K562 (cell line): ENCODE measurements at regions not wholly inside any gene's neighbourhood (a gene's known extent, or its start where the extent isn't known, plus 50 kb on each side); places are given as distances from the start of the nearest gene placed in this dataset.

Source experiments
- ATAC-seq: fragments of 200-7000 bp; cut with Tn5 transposase; 3 replicates; pipeline ENCODE4 v1.9.1; 2020; ENCODE audit warnings: moderate library complexity
- BruUV-seq: library from RNA; stranded (reverse); fragments of 400-500 nt; replicated peaks from 2 replicates; lab custom pipeline; 2021; lab: Mats Ljungman, UMichigan
- CTCF ChIA-PET: fragments of 300-600 bp; formaldehyde crosslinking; extraction: SDS; loops from one replicate; lab custom pipeline; 2021; ENCODE audit warnings: low intra/inter-chr PET ratio; lab: Yijun Ruan, JAX
- POLR2A ChIA-PET: fragments of 300-600, 350-650 bp; sonication (Branson Sonifier 250); formaldehyde crosslinking; extraction: SDS; loops from one replicate; lab custom pipeline; 2021; ENCODE audit warnings: antibody characterized with exemption, inconsistent platforms; lab: Yijun Ruan, JAX
- DNase-seq, 4 experiments: peaks; one replicate each; pipeline versions ENCODE4 v3.0.0 to v3.0.0-alpha.2; 2011 to 2018; ENCODE audit warnings: low spot score in 3 of 4, mixed read lengths in 3 of 4; ENCODE audit errors: extremely low read depth in 1 of 4
- FAIRE-seq: peaks from 2 replicates; lab custom pipeline; 2011; peaks lifted over from hg19 to GRCh38; lab: Jason Lieb, UNC
- H2AFZ ChIP-seq: 2 replicates; pipeline ENCODE4 v1.6.0; 2011; ENCODE audit warnings: low read depth, low read length, control low read depth, inconsistent platforms
- H3K27ac ChIP-seq: fragments of 200-600 bp; 3 replicates; pipeline ENCODE4 v1.8.0; 2011; ENCODE audit warnings: low read depth, mild to moderate bottlenecking, control low read depth, inconsistent platforms, low read length, moderate library complexity, mixed read lengths; ENCODE audit errors: extremely low read depth
- H3K27me3 ChIP-seq, 2 experiments: fragments of 300-600 bp in 1 of 2; 2 replicates in 1 of 2; 3 replicates in 1 of 2; pipeline versions ENCODE4 v1.6.0 to v1.8.0; 2011; ENCODE audit warnings: inconsistent platforms in 2 of 2, low read length in 2 of 2, mild to moderate bottlenecking in 1 of 2, mixed read lengths in 1 of 2, moderate library complexity in 1 of 2; ENCODE audit not compliant: control insufficient read depth in 2 of 2, insufficient read depth in 2 of 2
- H3K36me3 ChIP-seq: fragments of 300-600 bp; 3 replicates; pipeline ENCODE4 v1.8.0; 2011; ENCODE audit warnings: mild to moderate bottlenecking, low read length, inconsistent platforms; ENCODE audit not compliant: control insufficient read depth, insufficient read depth
- H3K4me1 ChIP-seq, 2 experiments: fragments of 200-600 bp in 1 of 2; replicated peaks in 1 of 2; 2 replicates in 1 of 2; 3 replicates in 1 of 2; pipeline versions ENCODE4 v1.5.1 to v1.8.0; 2011; ENCODE audit warnings: inconsistent platforms in 2 of 2, low read length in 2 of 2, mild to moderate bottlenecking in 1 of 2, mixed read lengths in 1 of 2, moderate library complexity in 1 of 2; ENCODE audit not compliant: control insufficient read depth in 2 of 2, insufficient read depth in 2 of 2
- H3K4me2 ChIP-seq: 2 replicates; pipeline ENCODE4 v1.6.1; 2011; ENCODE audit warnings: low read length, control low read depth, inconsistent platforms, mixed read lengths; ENCODE audit not compliant: insufficient read depth
- H3K4me3 ChIP-seq: fragments of 200-600 bp; sonication (generic), shearing (Covaris generic); 2 replicates; pipeline ENCODE4 v1.5.1; 2016; ENCODE audit warnings: control low read depth, inconsistent platforms
- H3K79me2 ChIP-seq: fragments of 200-600 bp; 3 replicates; pipeline ENCODE4 v1.8.0; 2011; ENCODE audit warnings: low read length, inconsistent platforms; ENCODE audit not compliant: control insufficient read depth, insufficient read depth
- H3K9ac ChIP-seq, 2 experiments: 2 replicates each; pipeline versions ENCODE4 v1.6.0 to v1.6.1; 2011; ENCODE audit warnings: low read depth in 2 of 2, low read length in 2 of 2, control low read depth in 1 of 2, inconsistent platforms in 1 of 2, mild to moderate bottlenecking in 1 of 2, mixed read lengths in 1 of 2; ENCODE audit not compliant: insufficient read depth in 1 of 2
- H3K9me1 ChIP-seq: one replicate; pipeline ENCODE4 v1.6.0; 2011; ENCODE audit warnings: inconsistent platforms, mild to moderate bottlenecking, low read length, moderate library complexity; ENCODE audit not compliant: control insufficient read depth, insufficient read depth
- H3K9me3 ChIP-seq: replicated peaks from 2 replicates; pipeline ENCODE4 v1.5.1; 2011; ENCODE audit warnings: low read depth, low read length, inconsistent platforms; ENCODE audit not compliant: control insufficient read depth, insufficient read depth
- H4K20me1 ChIP-seq: replicated peaks from 2 replicates; pipeline ENCODE4 v1.6.1; 2011; ENCODE audit warnings: low read length, inconsistent platforms, mixed read lengths; ENCODE audit not compliant: control insufficient read depth, insufficient read depth
- CEBPG ChIP-seq, 3 experiments: fragments of 200-800 bp in 1 of 3; sonication (Bioruptor generic) in 1 of 3; sonication (generic) in 1 of 3; formaldehyde crosslinking in 1 of 3; IDR thresholded peaks in 2 of 3; conservative IDR thresholded peaks in 1 of 3; 2 replicates each; pipeline versions ENCODE4 v1.6.1 to v1.8.0; 2016 to 2022; ENCODE audit warnings: missing compliant biosample characterization in 2 of 3, missing genetic modification characterization in 2 of 3, mild to moderate bottlenecking in 1 of 3, missing genetic modification reagents in 1 of 3
- CHCHD3 ChIP-seq: fragments of 250-450 bp; sonication (Bioruptor Pico); IDR thresholded peaks from 2 replicates; pipeline ENCODE4 v2.1.2; 2022; ENCODE audit warnings: mild to moderate bottlenecking
- FOS ChIP-seq: IDR thresholded peaks from 3 replicates; pipeline ENCODE4 v1.6.1; 2011; ENCODE audit not compliant: insufficient read length; ENCODE audit errors: extremely low read depth
- NFE2L1 ChIP-seq: fragments of 450-650 bp; IDR thresholded peaks from 2 replicates; pipeline ENCODE4 v1.6.1; 2016; ENCODE audit warnings: missing genetic modification characterization, low read depth, mild to moderate bottlenecking, missing compliant biosample characterization, moderate library complexity, borderline replicate concordance
- POLR2A ChIP-seq: fragments of 450-650 bp; conservative IDR thresholded peaks from 2 replicates; pipeline ENCODE4 v1.6.1; 2016
- POU5F1 ChIP-seq: fragments of 150-350 bp; IDR thresholded peaks from 2 replicates; pipeline ENCODE4 v1.6.1; 2014; ENCODE audit warnings: borderline replicate concordance, low read length, low read depth, mild to moderate bottlenecking; ENCODE audit not compliant: partially characterized antibody
- TEAD2 ChIP-seq: fragments of 450-650 bp; IDR thresholded peaks from 2 replicates; pipeline ENCODE4 v1.6.1; 2016; ENCODE audit warnings: missing genetic modification characterization, control low read depth, missing compliant biosample characterization
- ZBTB43 ChIP-seq: sonication (generic); formaldehyde crosslinking; IDR thresholded peaks from 2 replicates; pipeline ENCODE4 v1.8.0; 2023; ENCODE audit warnings: mild to moderate bottlenecking, missing genetic modification reagents
- ZNF561 ChIP-seq: fragments of 450-650 bp; formaldehyde crosslinking; conservative IDR thresholded peaks from 2 replicates; pipeline ENCODE4 v1.4.0; 2020; ENCODE audit warnings: mild to moderate bottlenecking, moderate library complexity
- ZNF77 ChIP-seq: fragments of 250-450 bp; sonication (Bioruptor Pico); IDR thresholded peaks from 2 replicates; pipeline ENCODE4 v1.5.0; 2020
- WGBS: fragments of 100-300 bp; shearing (Covaris generic); methylation state at CpG from one replicate; pipeline ENCODE4 v1.1.6; 2016; ENCODE audit warnings: low coverage, mixed read lengths; ENCODE audit not compliant: insufficient coverage; ENCODE audit errors: missing lambda C conversion rate; 5-methylcytosine and 5-hydroxymethylcytosine counted together
- in situ Hi-C: fragments of 300-500 bp; cut with MboI; formaldehyde crosslinking; loops from 4 replicates; pipeline ENCODE4 v1.15.0; 2018; ENCODE audit warnings: inconsistent platforms, mixed read lengths
- intact Hi-C: fragments of 100-400 bp; cut with micrococcal nuclease; formaldehyde crosslinking; loops from 2 replicates; pipeline ENCODE4 v1.14.2; 2022
- TF ChIP-seq, protein P1 (sequence below): fragments of 450-650 bp; conservative IDR thresholded peaks from 2 replicates; pipeline ENCODE4 v1.6.1; 2016; ENCODE audit warnings: missing genetic modification characterization, low read depth, mild to moderate bottlenecking, control low read depth, missing compliant biosample characterization
- TF ChIP-seq, protein P2 (sequence below): fragments of 250-450 bp; sonication (Bioruptor Pico); IDR thresholded peaks from 2 replicates; pipeline ENCODE4 v1.4.0; 2020

DNA sequence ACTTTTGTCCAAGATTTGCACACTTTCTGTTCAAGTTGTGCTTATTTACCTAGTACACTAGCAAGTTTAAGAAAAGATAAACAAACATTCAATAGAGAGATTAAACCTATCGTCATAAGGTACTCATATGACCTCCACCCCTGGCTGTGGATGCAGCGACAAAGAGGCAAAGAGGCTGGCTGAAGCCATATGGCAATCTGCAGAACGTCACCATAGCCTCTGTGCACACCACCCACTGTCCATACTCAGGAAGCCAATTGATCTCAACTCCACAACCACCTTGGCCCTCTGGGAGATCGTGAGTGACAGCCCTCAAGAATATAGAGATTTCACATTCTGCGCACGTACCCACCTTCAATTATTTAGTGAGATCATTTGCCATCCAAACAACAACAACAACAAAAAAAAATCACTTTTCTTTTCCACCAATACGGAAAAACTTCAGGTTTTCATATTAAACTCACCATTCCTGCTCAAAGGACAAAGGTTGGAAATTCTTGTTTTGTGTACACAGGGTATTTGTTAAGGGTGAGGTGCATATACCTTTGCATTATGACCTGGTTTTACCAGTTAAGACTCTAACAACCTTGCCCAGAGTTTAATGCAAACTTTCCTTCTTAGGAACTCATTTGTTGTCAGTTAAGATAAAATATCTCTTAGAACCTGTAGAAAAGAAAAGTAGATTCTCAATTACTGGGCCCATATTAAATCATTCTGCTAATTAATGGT is 243.0 kb upstream of the FSTL5 start:
- Histone ChIP-seq H3K4me3 (no peak overlapping the region), H3K36me3 (no peaks in the 10 kb centered on the region), H3K27ac (no peak overlapping the region), H3K9me3 (no peaks in the 10 kb centered on the region), H3K9me1 (no peaks in the 10 kb centered on the region), H2AFZ (no peak overlapping the region), H4K20me1 (no peaks in the 10 kb centered on the region), H3K79me2 (no peaks in the 10 kb centered on the region), H3K9ac (no peak overlapping the region), H3K4me1 (no peaks in the 10 kb centered on the region), H3K4me2 (no peak overlapping the region), H3K27me3 (no peaks in the 10 kb centered on the region)
- WGBS = no CpG with 5 or more reads among the region's 7 CpGs
- no peak for FAIRE-seq
- intact Hi-C loops = no loop called here
- no peak for DNase-seq
- in situ Hi-C loops = no loop called here
- CTCF ChIA-PET = no interaction called here
- no TSS peak for BruUV-seq
- POLR2A ChIA-PET = no interaction called here
- no peak for ATAC-seq
- TF ChIP-seq NFE2L1 (tag) (no peak), ZNF561 (no peak), ZBTB43 (CRISPR knock-in tag) (no peak), POU5F1 (no peak), ZNF77 (CRISPR knock-in tag) (no peak), POLR2A (no peak), TEAD2 (no peak), CEBPG (CRISPR knock-in tag; IDR thresholded peaks at IDR 0.05) (no peak), CEBPG (tag; conservative IDR thresholded peaks at IDR 0.05 in 1 of 2, IDR thresholded peaks at IDR 0.05 in 1 of 2) (no peak), CHCHD3 (CRISPR knock-in tag) (no peak), FOS (no peak)
- TF ChIP-seq, protein P1, sequence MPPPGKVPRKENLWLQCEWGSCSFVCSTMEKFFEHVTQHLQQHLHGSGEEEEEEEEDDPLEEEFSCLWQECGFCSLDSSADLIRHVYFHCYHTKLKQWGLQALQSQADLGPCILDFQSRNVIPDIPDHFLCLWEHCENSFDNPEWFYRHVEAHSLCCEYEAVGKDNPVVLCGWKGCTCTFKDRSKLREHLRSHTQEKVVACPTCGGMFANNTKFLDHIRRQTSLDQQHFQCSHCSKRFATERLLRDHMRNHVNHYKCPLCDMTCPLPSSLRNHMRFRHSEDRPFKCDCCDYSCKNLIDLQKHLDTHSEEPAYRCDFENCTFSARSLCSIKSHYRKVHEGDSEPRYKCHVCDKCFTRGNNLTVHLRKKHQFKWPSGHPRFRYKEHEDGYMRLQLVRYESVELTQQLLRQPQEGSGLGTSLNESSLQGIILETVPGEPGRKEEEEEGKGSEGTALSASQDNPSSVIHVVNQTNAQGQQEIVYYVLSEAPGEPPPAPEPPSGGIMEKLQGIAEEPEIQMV (tag) = no peak
- TF ChIP-seq, protein P2, sequence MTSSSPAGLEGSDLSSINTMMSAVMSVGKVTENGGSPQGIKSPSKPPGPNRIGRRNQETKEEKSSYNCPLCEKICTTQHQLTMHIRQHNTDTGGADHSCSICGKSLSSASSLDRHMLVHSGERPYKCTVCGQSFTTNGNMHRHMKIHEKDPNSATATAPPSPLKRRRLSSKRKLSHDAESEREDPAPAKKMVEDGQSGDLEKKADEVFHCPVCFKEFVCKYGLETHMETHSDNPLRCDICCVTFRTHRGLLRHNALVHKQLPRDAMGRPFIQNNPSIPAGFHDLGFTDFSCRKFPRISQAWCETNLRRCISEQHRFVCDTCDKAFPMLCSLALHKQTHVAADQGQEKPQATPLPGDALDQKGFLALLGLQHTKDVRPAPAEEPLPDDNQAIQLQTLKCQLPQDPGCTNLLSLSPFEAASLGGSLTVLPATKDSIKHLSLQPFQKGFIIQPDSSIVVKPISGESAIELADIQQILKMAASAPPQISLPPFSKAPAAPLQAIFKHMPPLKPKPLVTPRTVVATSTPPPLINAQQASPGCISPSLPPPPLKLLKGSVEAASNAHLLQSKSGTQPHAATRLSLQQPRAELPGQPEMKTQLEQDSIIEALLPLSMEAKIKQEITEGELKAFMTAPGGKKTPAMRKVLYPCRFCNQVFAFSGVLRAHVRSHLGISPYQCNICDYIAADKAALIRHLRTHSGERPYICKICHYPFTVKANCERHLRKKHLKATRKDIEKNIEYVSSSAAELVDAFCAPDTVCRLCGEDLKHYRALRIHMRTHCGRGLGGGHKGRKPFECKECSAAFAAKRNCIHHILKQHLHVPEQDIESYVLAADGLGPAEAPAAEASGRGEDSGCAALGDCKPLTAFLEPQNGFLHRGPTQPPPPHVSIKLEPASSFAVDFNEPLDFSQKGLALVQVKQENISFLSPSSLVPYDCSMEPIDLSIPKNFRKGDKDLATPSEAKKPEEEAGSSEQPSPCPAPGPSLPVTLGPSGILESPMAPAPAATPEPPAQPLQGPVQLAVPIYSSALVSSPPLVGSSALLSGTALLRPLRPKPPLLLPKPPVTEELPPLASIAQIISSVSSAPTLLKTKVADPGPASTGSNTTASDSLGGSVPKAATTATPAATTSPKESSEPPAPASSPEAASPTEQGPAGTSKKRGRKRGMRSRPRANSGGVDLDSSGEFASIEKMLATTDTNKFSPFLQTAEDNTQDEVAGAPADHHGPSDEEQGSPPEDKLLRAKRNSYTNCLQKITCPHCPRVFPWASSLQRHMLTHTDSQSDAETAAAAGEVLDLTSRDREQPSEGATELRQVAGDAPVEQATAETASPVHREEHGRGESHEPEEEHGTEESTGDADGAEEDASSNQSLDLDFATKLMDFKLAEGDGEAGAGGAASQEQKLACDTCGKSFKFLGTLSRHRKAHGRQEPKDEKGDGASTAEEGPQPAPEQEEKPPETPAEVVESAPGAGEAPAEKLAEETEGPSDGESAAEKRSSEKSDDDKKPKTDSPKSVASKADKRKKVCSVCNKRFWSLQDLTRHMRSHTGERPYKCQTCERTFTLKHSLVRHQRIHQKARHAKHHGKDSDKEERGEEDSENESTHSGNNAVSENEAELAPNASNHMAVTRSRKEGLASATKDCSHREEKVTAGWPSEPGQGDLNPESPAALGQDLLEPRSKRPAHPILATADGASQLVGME (CRISPR knock-in tag) = no peak
